ENCODE measurements at regions not wholly inside any gene's neighbourhood (a gene's known extent, or its start where the extent isn't known, plus 50 kb on each side); places are given as distances from the start of the nearest gene placed in this dataset.

DNA sequence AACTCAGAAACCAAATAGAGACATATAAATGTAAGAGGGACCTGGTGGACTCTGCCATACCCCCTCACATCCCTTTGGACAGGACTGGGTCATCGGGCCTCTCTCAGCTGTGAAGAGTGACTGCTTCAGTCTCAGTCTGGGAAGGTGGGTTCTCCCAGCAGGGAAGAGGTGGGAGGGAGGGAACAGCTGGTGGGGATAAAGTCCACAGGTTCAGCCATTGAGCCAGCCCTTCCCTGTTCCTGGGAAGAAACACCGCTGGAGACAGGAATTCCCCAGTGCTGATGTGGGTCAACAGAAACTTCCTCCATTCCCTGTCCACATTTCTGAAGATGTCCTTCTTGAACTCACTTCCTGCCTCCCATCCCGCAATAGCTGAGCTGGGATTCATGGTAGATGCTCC, 209.2 kb upstream of the PMEPA1 start:
- H3K4me3 Mint-ChIP-seq: no peak overlapping the region
- H3K9me3 Mint-ChIP-seq: no peaks in the 10 kb centered on the region
- H3K27ac Mint-ChIP-seq: no peak overlapping the region
- H3K27me3 Mint-ChIP-seq (ENCODE audit: low read depth): peaks cover 10% of the 10 kb centered on the region
- ATAC-seq (replicated peaks in 1 of 2) (no peak), DNase-seq (no peak)
- H3K36me3 Mint-ChIP-seq (ENCODE audit: insufficient read depth in 2 of 2): no peaks in the 10 kb centered on the region
- H3K4me1 Mint-ChIP-seq (ENCODE audit: low read depth): no peaks in the 10 kb centered on the region

GRCh38 chr20:57918551-57918950, 208.7 kb upstream of the PMEPA1 start:
- ATAC-seq (replicated peaks in 1 of 2) (no peak), DNase-seq (no peak)
- Mint-ChIP-seq H3K4me1 (ENCODE audit: low read depth) (no peaks in the 10 kb centered on the region), H3K27ac (no peak overlapping the region), H3K4me3 (no peak overlapping the region), H3K36me3 (ENCODE audit: insufficient read depth in 2 of 2) (no peaks in the 10 kb centered on the region), H3K9me3 (no peaks in the 10 kb centered on the region), H3K27me3 (ENCODE audit: low read depth) (peaks cover 6% of the 10 kb centered on the region)

- ATAC-seq (replicated peaks in 1 of 2) (no peak), DNase-seq (no peak)
- H3K27ac Mint-ChIP-seq: no peak overlapping the region
- H3K36me3 Mint-ChIP-seq (ENCODE audit: insufficient read depth in 2 of 2): no peaks in the 10 kb centered on the region
- H3K4me3 Mint-ChIP-seq: no peak overlapping the region
- H3K27me3 Mint-ChIP-seq (ENCODE audit: low read depth): peaks cover 9% of the 10 kb centered on the region
- H3K4me1 Mint-ChIP-seq (ENCODE audit: low read depth): no peaks in the 10 kb centered on the region
- H3K9me3 Mint-ChIP-seq: no peaks in the 10 kb centered on the region
Measured at GRCh38 chr20:57914205-57914604, 204.4 kb upstream of the PMEPA1 start.

DNA sequence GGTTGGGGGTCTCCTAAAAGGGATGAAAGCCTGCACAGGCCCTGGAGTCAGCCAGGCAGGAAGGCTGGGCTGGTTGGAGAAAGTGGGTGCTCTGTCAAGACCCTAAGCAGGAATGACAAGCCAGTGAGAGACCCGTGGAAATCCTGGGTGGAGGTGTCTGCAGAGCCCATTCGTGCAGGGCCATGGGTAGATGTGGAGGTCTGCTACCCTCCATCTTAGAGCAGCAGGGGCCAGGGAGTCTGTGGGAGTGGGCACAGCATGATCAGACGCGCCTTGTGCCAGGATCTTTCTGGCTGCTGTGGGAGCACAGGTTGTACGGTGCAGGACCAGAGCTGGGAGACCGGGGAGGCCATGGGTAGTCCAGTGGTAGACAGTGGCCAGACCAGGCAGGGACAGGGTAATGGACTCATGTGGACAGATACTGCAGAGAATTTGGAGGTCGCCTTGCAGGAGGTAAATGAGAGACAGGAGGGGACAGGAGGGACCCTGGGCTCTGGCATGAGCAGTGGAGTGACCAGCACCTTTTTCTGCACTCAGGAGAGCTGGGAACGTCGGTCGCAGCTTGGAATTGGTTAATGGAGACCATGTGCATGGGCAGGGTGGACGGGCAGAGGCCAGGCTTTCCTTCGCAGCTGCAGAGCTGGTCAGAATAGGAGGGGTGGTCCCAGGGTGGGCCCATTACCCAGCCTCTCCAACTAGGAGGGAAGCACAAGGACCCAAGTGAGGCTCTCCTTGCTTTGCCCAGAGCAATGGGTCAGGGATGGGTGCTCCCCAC, 203.5 kb upstream of the PMEPA1 start:
- H3K4me1 Mint-ChIP-seq (ENCODE audit: low read depth): no peaks in the 10 kb centered on the region
- peaks cover 9% of the 10 kb centered on the region for H3K27me3 Mint-ChIP-seq (ENCODE audit: low read depth)
- no peaks in the 10 kb centered on the region for H3K36me3 Mint-ChIP-seq (ENCODE audit: insufficient read depth in 2 of 2)
- no peaks in the 10 kb centered on the region for H3K9me3 Mint-ChIP-seq
- no peak overlapping the region for H3K27ac Mint-ChIP-seq
- ATAC-seq (replicated peaks in 1 of 2): no peak
- DNase-seq: no peak
- no peak overlapping the region for H3K4me3 Mint-ChIP-seq

GRCh38 chr20:57912227-57912582, 202.4 kb upstream of the PMEPA1 start:
- Mint-ChIP-seq H3K36me3 (ENCODE audit: insufficient read depth in 2 of 2) (no peaks in the 10 kb centered on the region), H3K9me3 (no peaks in the 10 kb centered on the region), H3K4me1 (ENCODE audit: low read depth) (no peaks in the 10 kb centered on the region), H3K27me3 (ENCODE audit: low read depth) (peaks cover 17% of the 10 kb centered on the region), H3K4me3 (no peak overlapping the region), H3K27ac (no peak overlapping the region)
- DNase-seq: no peak
- no peak for ATAC-seq (replicated peaks in 1 of 2)

DNA sequence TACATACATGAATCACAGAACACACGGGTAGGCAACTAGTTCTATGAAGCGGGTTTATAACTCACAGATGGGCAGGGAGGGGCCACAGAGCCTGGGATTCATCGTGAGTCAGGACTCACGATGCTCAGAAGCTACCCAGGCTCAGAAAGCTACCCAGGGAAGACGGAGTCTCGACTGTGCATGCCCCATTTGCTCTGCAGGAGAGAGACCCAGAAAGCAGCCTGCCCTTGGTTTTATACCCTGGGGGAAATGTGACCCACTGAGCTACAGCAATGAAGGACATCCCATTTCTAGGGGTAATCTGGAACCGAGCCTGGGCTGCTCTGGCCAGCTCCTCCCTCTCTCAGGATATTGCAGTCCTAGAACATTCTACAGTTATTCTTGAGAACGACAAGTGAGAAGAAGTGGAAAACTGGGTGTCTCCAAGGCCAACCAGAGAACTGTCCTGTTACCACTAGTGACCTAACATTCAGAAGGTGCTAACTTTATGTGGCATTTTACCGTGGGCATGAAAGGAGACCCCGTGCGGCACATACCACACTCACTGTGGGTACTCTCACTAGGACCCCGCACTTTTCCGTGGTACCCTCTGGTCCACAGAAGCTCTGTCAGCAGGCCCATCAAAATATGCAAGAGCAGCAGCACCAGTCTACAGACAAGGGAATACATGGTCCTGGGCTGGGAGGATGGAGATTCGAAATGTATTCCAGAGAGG, 201.9 kb upstream of the PMEPA1 start:
- DNase-seq (no peak), ATAC-seq (replicated peaks in 1 of 2) (no peak)
- peaks cover 17% of the 10 kb centered on the region for H3K27me3 Mint-ChIP-seq (ENCODE audit: low read depth)
- no peaks in the 10 kb centered on the region for H3K4me1 Mint-ChIP-seq (ENCODE audit: low read depth)
- H3K4me3 Mint-ChIP-seq: no peak overlapping the region
- no peaks in the 10 kb centered on the region for H3K9me3 Mint-ChIP-seq
- H3K36me3 Mint-ChIP-seq (ENCODE audit: insufficient read depth in 2 of 2): no peaks in the 10 kb centered on the region
- H3K27ac Mint-ChIP-seq: no peak overlapping the region

GRCh38 chr20:57910716-57911115, 200.9 kb upstream of the PMEPA1 start:
- Mint-ChIP-seq H3K4me1 (ENCODE audit: low read depth) (no peaks in the 10 kb centered on the region), H3K4me3 (no peak overlapping the region), H3K36me3 (ENCODE audit: insufficient read depth in 2 of 2) (no peaks in the 10 kb centered on the region), H3K9me3 (no peaks in the 10 kb centered on the region), H3K27me3 (ENCODE audit: low read depth) (peaks cover 26% of the 10 kb centered on the region), H3K27ac (no peak overlapping the region)
- DNase-seq (no peak), ATAC-seq (replicated peaks in 1 of 2) (no peak)

- no peak for ATAC-seq (replicated peaks in 1 of 2)
- H3K36me3 Mint-ChIP-seq (ENCODE audit: insufficient read depth in 2 of 2): no peaks in the 10 kb centered on the region
Measured at GRCh38 chr20:57909763-57910331, 200.0 kb upstream of the PMEPA1 start.

DNA sequence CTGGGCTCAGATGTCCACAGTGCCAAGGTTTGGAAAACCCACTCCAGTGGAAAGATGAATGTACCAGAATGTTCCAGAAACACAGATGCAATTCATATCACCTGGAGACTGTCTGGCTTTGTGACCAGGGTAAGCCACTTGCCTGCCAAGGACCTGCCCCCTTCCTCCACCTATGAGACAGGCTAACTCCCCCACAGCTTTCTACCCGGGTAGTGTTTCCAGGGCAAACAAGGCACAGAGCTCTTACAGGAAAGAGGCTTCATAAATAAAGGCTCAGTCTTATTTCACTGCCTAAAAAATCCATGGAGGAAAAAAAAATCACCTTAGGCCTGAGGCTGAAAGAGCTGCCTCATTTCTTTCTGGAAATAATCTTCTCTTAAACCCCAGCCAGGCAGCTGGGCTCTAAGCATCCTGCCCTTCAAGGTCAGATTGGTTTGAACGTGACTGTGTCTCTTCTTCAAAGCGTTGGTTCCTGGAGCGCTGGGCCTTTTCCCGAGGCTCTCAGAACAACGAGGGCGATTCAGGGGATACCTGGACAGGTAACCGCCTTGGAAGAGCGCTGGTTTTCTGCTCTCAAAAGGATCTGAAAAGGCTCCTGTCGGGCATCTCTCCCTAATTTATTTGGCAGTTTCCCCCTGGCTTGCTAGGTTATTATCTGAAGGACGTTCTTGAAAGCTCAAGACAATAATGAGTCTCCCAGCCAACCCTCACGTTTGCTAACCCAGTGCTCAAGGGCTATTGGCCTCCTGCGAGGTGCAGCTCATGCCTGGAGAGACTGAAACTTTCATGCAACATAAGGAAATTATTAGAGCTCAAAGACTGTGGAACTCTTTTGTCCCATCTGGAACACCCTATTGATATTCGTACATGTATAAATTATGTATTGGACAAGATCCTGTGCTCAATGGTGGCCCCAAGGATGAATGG, 199.2 kb upstream of the PMEPA1 start:
- no peaks in the 10 kb centered on the region for H3K36me3 Mint-ChIP-seq (ENCODE audit: insufficient read depth in 2 of 2)

More at GRCh38 chr20:57909763-57910331, 200.0 kb upstream of the PMEPA1 start:
- no peaks in the 10 kb centered on the region for H3K4me1 Mint-ChIP-seq (ENCODE audit: low read depth)
- no peak for DNase-seq
- no peak overlapping the region for H3K4me3 Mint-ChIP-seq
- H3K9me3 Mint-ChIP-seq: no peaks in the 10 kb centered on the region
- peaks cover 35% of the 10 kb centered on the region for H3K27me3 Mint-ChIP-seq (ENCODE audit: low read depth)
- no peak overlapping the region for H3K27ac Mint-ChIP-seq

DNA sequence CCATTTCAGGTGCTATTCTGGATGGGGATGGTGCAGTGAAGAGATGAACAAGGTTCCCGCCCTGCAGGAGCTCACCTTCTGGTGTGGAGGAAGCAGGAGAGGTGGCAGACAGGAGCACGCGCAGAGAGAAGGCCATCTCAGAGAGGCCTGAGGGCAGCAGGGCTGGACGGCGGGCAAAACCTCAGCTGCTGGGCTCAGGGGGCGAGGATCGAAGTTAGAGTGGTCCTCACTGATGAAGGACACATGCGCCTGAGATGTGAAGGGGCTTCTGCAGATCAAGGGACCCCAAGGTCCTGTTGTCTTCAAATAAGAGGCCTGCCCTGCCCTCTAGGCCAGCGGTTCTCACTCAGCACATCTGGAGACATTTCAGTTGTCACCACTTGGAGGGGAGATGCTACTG, 198.4 kb upstream of the PMEPA1 start:
- Mint-ChIP-seq H3K4me1 (ENCODE audit: low read depth) (no peaks in the 10 kb centered on the region), H3K9me3 (no peaks in the 10 kb centered on the region), H3K27me3 (ENCODE audit: low read depth) (peaks cover 46% of the 10 kb centered on the region), H3K36me3 (ENCODE audit: insufficient read depth in 2 of 2) (no peaks in the 10 kb centered on the region), H3K27ac (no peak overlapping the region), H3K4me3 (no peak overlapping the region)
- no peak for DNase-seq
- ATAC-seq (replicated peaks in 1 of 2): no peak

More for the DNA sequence above, 199.2 kb upstream of the PMEPA1 start:
- no peak overlapping the region for H3K27ac Mint-ChIP-seq
- no peaks in the 10 kb centered on the region for H3K4me1 Mint-ChIP-seq (ENCODE audit: low read depth)
- H3K4me3 Mint-ChIP-seq: no peak overlapping the region
- DNase-seq (no peak), ATAC-seq (replicated peaks in 1 of 2) (no peak)
- H3K9me3 Mint-ChIP-seq: no peaks in the 10 kb centered on the region
- H3K27me3 Mint-ChIP-seq (ENCODE audit: low read depth): peaks cover 42% of the 10 kb centered on the region

GRCh38 chr20:57907131-57908000, 197.6 kb upstream of the PMEPA1 start:
- no peaks in the 10 kb centered on the region for H3K36me3 Mint-ChIP-seq (ENCODE audit: insufficient read depth in 2 of 2)
- no peak for ATAC-seq (replicated peaks in 1 of 2)
- H3K27me3 Mint-ChIP-seq (ENCODE audit: low read depth): peaks cover 46% of the 10 kb centered on the region
- no peak overlapping the region for H3K4me3 Mint-ChIP-seq
- no peaks in the 10 kb centered on the region for H3K9me3 Mint-ChIP-seq
- no peaks in the 10 kb centered on the region for H3K4me1 Mint-ChIP-seq (ENCODE audit: low read depth)
- no peak overlapping the region for H3K27ac Mint-ChIP-seq
- DNase-seq: no peak

DNA sequence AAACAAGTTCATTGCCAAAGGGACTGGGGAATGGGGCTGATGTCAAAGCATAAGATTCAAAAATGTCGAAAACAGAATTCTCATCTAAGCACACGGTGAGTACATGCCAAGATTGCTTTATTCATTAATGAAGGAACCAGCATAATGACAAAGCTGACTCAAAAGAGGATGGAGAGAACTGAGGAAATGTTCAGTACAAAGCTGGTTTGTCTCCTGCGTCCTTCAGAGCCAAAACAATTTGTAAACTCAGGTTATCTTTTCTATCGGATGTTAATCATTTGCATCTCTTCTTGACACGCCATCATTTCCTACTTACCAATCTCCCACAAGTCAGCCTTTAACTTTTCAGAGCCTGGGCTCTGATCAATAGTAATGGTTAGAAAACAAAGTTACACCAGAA, 195.6 kb upstream of the PMEPA1 start:
- no peak overlapping the region for H3K27ac Mint-ChIP-seq
- ATAC-seq (replicated peaks in 1 of 2): no peak
- DNase-seq: no peak
- no peak overlapping the region for H3K4me3 Mint-ChIP-seq
- no peaks in the 10 kb centered on the region for H3K4me1 Mint-ChIP-seq (ENCODE audit: low read depth)
- no peaks in the 10 kb centered on the region for H3K36me3 Mint-ChIP-seq (ENCODE audit: insufficient read depth in 2 of 2)
- peaks cover 43% of the 10 kb centered on the region for H3K27me3 Mint-ChIP-seq (ENCODE audit: low read depth)
- H3K9me3 Mint-ChIP-seq: no peaks in the 10 kb centered on the region

Measured in activated T-cell treated with anti-CD3 and anti-CD28 coated beads, Interleukin-2, amount 50 U/mL, for 72 hours (primary cell).